ENCODE measurements at regions not wholly inside any gene's neighbourhood (a gene's known extent, or its start where the extent isn't known, plus 50 kb on each side); places are given as distances from the start of the nearest gene placed in this dataset.

- no peak for DNase-seq
Observed at GRCh38 chr11:134677397-134677822, 265.4 kb upstream of the B3GAT1 start.

- no peak for DNase-seq
Observed at GRCh38 chr11:134676516-134677287, 264.7 kb upstream of the B3GAT1 start.

GRCh38 chr11:134675983-134676382 is 263.9 kb upstream of the B3GAT1 start:
- no peak for DNase-seq

- no peak for DNase-seq
Observed at GRCh38 chr11:134674974-134675373, 262.9 kb upstream of the B3GAT1 start.

- DNase-seq = no peak
Observed at GRCh38 chr11:134670961-134671370, 258.9 kb upstream of the B3GAT1 start.

GRCh38 chr11:134670247-134670782 is 258.3 kb upstream of the B3GAT1 start:
- no peak for DNase-seq

GRCh38 chr11:134669796-134670195 is 257.8 kb upstream of the B3GAT1 start:
- DNase-seq = no peak

DNA sequence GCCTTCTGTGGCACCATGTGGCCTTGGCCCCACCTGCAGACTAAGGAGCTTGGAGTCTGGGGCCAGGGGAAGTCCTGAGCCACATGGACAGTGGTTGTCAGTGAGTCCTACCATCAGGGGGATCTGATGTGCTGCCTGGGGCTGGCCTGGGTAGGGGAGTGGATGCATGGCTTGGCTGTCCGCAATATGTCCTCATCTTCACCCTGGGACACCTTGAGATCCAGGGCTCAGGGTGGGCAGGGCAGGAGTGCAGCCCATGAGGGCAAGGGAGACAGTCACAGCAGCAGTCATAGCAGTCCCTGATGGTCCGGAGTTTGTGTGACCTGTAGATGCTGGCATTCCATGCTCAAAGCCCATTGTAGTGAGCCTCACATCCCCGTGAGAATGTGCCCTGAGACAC is 256.8 kb upstream of the B3GAT1 start:
- DNase-seq = no peak

DNA sequence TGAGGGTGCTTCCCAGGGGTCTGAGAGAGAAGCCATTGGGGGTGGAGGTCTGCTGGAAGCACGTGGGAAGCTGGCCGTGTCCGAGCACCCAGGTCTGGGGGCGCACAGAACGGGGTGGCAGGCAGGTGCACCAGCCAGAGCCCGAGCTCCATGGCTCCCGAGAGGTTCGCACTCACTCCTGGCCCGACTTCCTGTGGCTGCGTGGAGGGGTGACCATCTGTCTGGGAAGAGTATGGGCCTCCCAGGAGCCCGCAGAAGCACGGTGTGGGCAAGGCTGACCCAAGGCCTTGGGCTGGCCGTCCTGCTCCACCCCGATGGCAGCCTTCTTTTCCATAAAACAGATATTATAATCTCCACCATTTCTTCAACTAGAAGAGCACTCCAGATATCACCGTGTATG is 256.0 kb upstream of the B3GAT1 start:
- DNase-seq = no peak

- no peak for DNase-seq
Observed at GRCh38 chr11:134667505-134667904, 255.5 kb upstream of the B3GAT1 start.

DNA sequence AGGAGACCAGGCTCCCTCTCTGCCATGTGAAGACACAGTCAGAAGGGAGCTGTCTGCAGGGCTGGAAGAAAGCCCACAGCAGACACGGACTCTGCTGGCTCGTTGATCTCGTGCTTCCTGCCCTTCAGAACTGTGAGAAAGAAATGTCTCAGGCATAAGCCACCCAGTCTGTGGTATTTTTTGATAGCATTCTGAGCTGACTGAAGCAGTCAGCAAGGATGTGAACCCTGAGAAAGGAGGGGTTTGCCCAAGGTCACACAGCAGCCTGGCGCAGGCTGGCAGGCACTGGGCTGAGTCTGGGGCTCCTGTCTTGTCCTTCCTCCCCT is 255.1 kb upstream of the B3GAT1 start:
- DNase-seq = no peak

GRCh38 chr11:134666273-134667174 is 254.5 kb upstream of the B3GAT1 start:
- no peak for DNase-seq

GRCh38 chr11:134665571-134666270 is 253.7 kb upstream of the B3GAT1 start:
- DNase-seq = no peak

DNA sequence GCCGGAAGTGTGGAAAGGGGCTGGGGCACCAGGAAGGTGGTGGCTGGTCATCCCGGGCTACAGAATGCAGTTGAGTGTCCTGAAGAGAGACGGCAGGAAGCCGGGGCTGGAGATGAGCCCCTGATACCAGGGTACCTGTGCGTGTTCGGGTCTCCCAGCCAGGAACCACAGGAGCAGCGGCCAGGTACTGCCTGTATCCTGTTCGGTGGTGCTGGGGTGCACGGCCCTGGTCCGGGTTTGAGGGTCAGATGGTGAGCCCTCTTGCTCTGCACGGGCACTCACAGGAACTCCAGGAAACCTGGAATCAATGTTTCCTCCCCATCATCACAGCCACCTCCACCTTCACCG is 253.1 kb upstream of the B3GAT1 start:
- DNase-seq = no peak

DNA sequence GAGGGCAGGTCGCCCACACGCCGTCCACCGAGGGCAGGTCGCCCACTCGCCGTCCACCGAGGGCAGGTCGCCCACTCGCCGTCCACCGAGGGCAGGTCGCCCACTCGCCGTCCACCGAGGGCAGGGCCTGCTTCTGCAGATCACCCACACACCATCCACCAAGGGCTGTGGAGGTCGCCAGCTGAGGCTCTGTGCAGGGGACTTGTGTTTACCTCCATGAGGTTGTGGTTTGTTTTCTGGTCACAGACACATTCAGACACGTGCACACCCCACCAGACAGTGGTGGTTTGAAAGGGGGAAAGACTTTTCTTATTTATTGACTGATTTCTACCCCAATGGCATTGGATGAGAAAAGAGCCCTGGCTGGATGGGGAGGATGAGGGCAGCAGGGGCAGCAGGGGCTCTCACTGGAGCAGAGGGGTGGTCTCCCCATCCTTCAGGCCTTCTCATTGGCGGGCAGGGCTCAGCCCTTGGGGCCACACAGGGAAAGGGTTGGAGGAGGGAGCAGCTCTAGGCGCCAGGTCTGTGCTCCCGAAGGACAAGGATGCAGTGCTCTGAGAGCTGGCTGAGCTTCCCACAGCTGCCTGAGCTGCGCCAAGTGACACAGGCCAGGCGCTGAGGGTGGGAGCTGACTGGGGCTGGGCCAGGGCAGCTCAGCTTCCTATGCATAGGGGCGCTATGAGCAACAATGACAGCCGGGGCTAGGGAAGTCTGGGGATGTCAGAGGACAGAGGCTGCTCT is 252.6 kb upstream of the B3GAT1 start:
- no peak for DNase-seq

DNA sequence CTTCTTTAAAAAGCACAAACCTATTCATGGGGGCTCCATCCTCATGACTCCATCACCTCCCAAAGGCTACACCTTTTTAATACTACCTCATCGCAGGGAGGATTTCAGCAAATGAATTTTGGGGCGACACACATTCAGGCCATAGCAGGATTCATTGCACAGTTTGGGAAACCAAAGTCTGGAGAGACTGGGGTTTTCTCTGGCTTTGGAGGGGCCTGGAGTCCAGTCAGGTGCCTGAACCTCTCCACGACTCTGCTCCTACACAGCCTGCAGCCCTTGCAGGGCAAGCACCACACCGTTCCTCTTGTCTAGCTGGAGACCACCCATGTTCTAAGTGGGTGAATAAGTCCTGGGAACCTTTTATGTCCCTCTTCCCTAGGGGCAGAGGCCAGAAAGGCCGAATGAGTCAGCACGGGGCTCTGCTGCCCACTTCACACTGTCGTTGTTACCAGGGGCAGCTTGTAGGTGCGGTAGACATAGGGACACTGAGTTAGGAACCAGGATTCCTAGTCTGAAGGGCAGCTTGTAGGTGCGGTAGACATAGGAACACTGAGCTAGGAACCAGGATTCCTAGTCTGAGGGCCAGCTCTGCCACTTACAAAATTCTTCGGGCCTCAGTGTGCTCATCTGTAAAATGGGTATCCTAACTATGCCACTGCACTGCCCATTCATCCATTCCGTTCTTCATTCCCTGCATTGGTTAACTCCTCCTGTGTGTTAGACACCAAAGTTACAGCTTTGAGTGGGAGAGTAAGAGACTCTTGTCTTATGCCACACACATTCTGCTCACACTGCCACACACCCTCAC is 251.7 kb upstream of the B3GAT1 start:
- no peak for DNase-seq

DNA sequence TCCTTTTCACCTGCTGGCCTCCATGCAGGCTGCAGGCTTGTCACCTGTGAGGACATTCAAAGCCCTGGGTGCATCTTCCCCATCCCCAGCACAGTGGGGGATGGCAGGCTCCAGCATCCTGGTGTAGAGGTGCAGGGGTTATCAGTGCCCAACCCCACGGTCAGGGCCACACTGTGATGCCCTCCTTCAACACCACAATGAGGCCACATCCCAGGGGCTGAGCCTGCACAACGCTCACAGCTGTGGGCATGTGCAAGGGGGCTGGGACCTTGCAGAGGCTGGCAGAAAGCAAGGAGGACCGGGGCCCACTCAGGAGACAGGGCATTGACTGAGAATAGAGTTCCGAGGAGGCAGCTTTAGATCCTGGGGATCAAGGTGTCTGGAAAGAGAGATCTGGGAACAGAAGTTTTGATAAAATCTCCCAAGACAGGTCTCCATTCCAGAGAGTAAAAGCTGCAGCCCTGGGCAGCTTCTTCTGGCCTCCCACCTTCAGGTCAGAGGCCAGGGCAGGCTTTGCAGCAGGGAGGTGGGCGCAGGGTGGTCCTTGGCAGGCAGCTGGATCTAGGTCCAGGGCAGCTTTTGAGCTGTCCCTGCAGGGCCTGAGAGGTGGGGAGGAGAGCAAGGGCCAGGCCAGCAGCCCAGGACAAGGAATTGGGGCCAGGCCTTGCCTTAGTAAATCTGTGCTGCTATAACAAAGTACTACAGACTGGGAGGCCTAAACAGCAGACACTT is 250.8 kb upstream of the B3GAT1 start:
- DNase-seq = no peak

GRCh38 chr11:134661660-134662059 is 249.6 kb upstream of the B3GAT1 start:
- no peak for DNase-seq

GRCh38 chr11:134660416-134660815 is 248.4 kb upstream of the B3GAT1 start:
- DNase-seq = no peak

DNA sequence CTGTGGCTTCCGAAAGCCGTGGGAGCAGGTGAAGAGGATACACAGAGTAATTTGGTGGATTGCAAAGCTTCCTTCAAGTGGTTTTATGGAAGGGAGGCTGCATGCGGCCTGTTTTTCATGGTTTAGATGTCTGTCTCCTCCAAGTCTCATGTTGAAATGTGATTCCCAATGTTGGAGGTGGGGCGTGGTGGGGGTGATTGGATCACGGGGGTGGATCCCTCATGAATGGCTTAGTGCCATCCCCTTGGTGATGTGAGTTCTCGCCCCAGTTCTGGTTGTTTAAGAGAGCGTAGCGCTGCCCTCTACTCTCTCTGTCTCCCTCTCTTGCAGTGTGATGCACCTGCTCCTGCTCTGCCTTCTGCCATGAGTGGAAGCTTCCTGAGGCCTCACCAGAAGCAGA is 247.8 kb upstream of the B3GAT1 start:
- DNase-seq = no peak
